ENCODE measurements at regions not wholly inside any gene's neighbourhood (a gene's known extent, or its start where the extent isn't known, plus 50 kb on each side); places are given as distances from the start of the nearest gene placed in this dataset.

GRCh38 chr16:6932871-6933385 is 399.7 kb upstream of the RBFOX1 start:
- Histone ChIP-seq H3K9me3 (no peaks in the 10 kb centered on the region), H3K36me3 (no peaks in the 10 kb centered on the region), H3K4me1 (no peaks in the 10 kb centered on the region), H3K27me3 (no peaks in the 10 kb centered on the region), H3K27ac (no peak overlapping the region), H3K4me3 (no peak overlapping the region)
- TF ChIP-seq, protein P1, sequence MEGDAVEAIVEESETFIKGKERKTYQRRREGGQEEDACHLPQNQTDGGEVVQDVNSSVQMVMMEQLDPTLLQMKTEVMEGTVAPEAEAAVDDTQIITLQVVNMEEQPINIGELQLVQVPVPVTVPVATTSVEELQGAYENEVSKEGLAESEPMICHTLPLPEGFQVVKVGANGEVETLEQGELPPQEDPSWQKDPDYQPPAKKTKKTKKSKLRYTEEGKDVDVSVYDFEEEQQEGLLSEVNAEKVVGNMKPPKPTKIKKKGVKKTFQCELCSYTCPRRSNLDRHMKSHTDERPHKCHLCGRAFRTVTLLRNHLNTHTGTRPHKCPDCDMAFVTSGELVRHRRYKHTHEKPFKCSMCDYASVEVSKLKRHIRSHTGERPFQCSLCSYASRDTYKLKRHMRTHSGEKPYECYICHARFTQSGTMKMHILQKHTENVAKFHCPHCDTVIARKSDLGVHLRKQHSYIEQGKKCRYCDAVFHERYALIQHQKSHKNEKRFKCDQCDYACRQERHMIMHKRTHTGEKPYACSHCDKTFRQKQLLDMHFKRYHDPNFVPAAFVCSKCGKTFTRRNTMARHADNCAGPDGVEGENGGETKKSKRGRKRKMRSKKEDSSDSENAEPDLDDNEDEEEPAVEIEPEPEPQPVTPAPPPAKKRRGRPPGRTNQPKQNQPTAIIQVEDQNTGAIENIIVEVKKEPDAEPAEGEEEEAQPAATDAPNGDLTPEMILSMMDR (IDR thresholded peaks at IDR 0.05): no peak
- no peak for TF ChIP-seq POLR2A (IDR thresholded peaks at IDR 0.05)
- DNase-seq: no peak

DNA sequence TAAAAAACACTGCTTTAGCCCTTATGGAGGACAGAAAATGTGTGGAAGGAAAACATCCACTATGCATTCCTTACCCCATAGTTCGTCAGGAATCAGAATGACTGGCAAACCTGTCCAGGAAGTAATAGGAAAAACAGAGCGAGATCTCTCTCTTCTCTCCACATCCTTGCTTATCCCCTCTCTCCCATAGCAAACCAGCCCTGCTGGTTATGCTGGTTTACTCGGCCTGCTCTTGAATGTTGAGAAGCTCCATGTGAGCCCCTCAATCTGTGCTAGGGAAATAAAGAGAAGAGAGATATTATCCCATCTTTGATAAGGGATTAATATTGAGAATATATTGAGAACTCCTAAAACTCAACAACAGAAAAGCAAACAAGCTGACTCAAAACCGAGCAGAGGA is 402.8 kb upstream of the RBFOX1 start:
- TF ChIP-seq POLR2A (IDR thresholded peaks at IDR 0.05): no peak
- TF ChIP-seq, protein P1 (IDR thresholded peaks at IDR 0.05): no peak
- no peaks in the 10 kb centered on the region for H3K27me3 ChIP-seq
- DNase-seq: no peak
- H3K4me1 ChIP-seq: no peaks in the 10 kb centered on the region
- no peak overlapping the region for H3K27ac ChIP-seq
- H3K9me3 ChIP-seq: no peaks in the 10 kb centered on the region
- no peaks in the 10 kb centered on the region for H3K36me3 ChIP-seq
- H3K4me3 ChIP-seq: no peak overlapping the region

DNA sequence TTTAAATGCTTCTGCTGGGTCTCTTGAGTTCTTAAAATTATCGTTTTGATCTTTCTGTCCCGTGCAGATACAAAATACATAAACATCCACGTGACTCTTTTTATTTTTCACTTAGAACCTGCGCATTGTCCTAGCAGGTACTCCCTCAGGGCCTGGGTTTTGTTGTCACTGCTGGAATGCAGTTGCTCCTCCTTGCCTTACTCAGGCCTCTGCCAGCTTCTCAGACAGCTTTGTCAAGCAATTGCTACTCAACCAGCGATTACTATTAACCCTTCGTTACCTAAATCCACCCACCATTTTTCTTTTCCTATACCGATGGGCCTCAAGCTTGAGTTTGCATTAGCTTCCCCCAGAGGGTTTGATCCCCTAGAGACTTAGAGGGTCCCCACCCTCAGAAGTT is 405.9 kb upstream of the RBFOX1 start:
- TF ChIP-seq, protein P1 (IDR thresholded peaks at IDR 0.05): no peak
- TF ChIP-seq POLR2A (IDR thresholded peaks at IDR 0.05): no peak
- Histone ChIP-seq H3K9me3 (peaks cover 0 to 2% (median 0%) of the 10 kb centered on the region in 4 donors), H3K36me3 (no peaks in the 10 kb centered on the region), H3K27me3 (no peaks in the 10 kb centered on the region), H3K27ac (no peak overlapping the region), H3K4me3 (no peak overlapping the region), H3K4me1 (no peaks in the 10 kb centered on the region)
- DNase-seq: no peak

- peaks cover 0 to 2% (median 0%) of the 10 kb centered on the region in 4 donors for H3K9me3 ChIP-seq
- no peak for TF ChIP-seq POLR2A (IDR thresholded peaks at IDR 0.05)
- TF ChIP-seq, protein P1 (IDR thresholded peaks at IDR 0.05): no peak
- H3K27ac ChIP-seq: no peak overlapping the region
- no peaks in the 10 kb centered on the region for H3K27me3 ChIP-seq
- no peaks in the 10 kb centered on the region for H3K36me3 ChIP-seq
- H3K4me1 ChIP-seq: no peaks in the 10 kb centered on the region
- DNase-seq: no peak
- no peak overlapping the region for H3K4me3 ChIP-seq
Observed at GRCh38 chr16:6926341-6926740, 406.3 kb upstream of the RBFOX1 start.

- no peaks in the 10 kb centered on the region for H3K36me3 ChIP-seq
- H3K4me1 ChIP-seq: no peaks in the 10 kb centered on the region
- DNase-seq: no peak
- TF ChIP-seq POLR2A (IDR thresholded peaks at IDR 0.05): no peak
- TF ChIP-seq, protein P1 (IDR thresholded peaks at IDR 0.05): no peak
- H3K27me3 ChIP-seq: no peaks in the 10 kb centered on the region
- no peak overlapping the region for H3K4me3 ChIP-seq
- H3K27ac ChIP-seq: no peak overlapping the region
- H3K9me3 ChIP-seq: peaks cover 0 to 2% (median 0%) of the 10 kb centered on the region in 4 donors
Observed at GRCh38 chr16:6918646-6919045, 414.0 kb upstream of the RBFOX1 start.

GRCh38 chr16:6916946-6917345 is 415.7 kb upstream of the RBFOX1 start:
- H3K27me3 ChIP-seq: no peaks in the 10 kb centered on the region
- no peak for DNase-seq
- H3K4me3 ChIP-seq: no peak overlapping the region
- no peaks in the 10 kb centered on the region for H3K36me3 ChIP-seq
- peaks cover 0 to 2% (median 0%) of the 10 kb centered on the region in 4 donors for H3K9me3 ChIP-seq
- TF ChIP-seq POLR2A (IDR thresholded peaks at IDR 0.05): no peak
- TF ChIP-seq, protein P1 (IDR thresholded peaks at IDR 0.05): no peak
- no peak overlapping the region for H3K27ac ChIP-seq
- H3K4me1 ChIP-seq: no peaks in the 10 kb centered on the region
